SK-N-MC (cell line): ENCODE measurements at regions not wholly inside any gene's neighbourhood (a gene's known extent, or its start where the extent isn't known, plus 50 kb on each side); places are given as distances from the start of the nearest gene placed in this dataset.

Experiments
- EZH2 ChIP-seq: fragments of 200-600 bp; sonication (generic); IDR thresholded peaks from one replicate; pipeline ENCODE4 v1.6.1; 2017; ENCODE audit warnings: antibody characterized with exemption
- FOXP2 ChIP-seq: optimal IDR thresholded peaks from 2 replicates; pipeline ENCODE3; 2011; ENCODE audit warnings: mild to moderate bottlenecking, moderate library complexity; ENCODE audit not compliant: insufficient read depth; ENCODE audit errors: extremely low read length, control extremely low read depth
- POLR2AphosphoS5 ChIP-seq: IDR thresholded peaks from 2 replicates; pipeline ENCODE4 v1.6.1; 2012; ENCODE audit warnings: mild to moderate bottlenecking, low read depth, low read length, borderline replicate concordance

DNA sequence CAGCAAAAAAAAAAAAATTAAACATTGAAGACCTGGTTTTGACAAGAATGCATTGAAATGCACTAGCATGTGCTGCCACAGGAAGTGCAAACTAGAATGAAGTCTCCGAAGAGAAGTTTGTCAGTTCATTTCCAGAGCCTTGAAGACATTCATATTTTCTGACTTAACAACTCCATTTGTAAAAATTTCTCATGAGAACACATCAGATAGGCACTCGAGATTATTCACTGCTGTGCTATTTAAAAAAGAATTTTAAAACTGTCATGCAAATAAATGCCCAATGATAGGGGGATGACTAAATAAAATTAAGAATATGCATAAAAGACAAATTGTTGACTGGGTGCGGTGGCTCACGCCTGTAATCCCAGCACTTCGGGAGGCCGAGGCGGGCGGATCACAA, 394.6 kb upstream of the JARID2 start:
- TF ChIP-seq POLR2AphosphoS5 (no peak), FOXP2 (no peak), EZH2 (no peak)
